Panc1 (cell line): ENCODE measurements at regions not wholly inside any gene's neighbourhood (a gene's known extent, or its start where the extent isn't known, plus 50 kb on each side); places are given as distances from the start of the nearest gene placed in this dataset.

ENCODE experiments used
- SIN3A ChIP-seq: IDR thresholded peaks from 2 replicates; pipeline ENCODE4 v1.6.1; 2012; ENCODE audit warnings: low read depth, mild to moderate bottlenecking, low read length, moderate library complexity, borderline replicate concordance; ENCODE audit not compliant: insufficient read depth
- TF ChIP-seq, protein P1 (sequence below): fragments of 450-650 bp; IDR thresholded peaks from 2 replicates; pipeline ENCODE4 v1.5.1; 2017; ENCODE audit warnings: mild to moderate bottlenecking

DNA sequence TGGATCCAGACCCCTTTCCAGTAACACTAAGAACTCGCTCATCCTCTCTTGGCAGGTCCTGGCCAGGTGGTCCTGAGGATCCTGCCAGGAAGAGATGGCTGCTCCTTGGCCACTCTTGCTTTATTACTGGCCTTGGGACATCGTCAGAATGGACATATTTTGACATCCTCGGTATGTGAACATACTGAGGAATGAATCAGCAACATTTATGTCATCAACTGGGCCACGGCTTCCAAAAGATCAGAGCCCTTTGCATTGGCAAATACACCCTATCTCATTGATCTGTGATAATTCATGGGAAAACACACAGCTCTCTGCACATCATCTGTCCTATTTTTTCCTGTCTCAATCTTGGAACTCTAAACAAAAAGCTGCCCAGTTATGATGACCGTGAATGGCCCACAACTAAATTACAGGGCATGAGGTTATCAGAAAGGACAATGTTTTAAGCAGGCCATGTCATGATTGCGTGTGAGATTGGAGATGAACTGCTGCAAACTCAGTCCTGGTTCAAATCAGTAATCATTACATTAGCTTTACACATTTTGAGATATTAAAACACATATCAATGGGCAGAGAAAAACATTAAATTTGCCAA lies 1325.8 kb downstream of the AACS start:
- TF ChIP-seq, protein P1, sequence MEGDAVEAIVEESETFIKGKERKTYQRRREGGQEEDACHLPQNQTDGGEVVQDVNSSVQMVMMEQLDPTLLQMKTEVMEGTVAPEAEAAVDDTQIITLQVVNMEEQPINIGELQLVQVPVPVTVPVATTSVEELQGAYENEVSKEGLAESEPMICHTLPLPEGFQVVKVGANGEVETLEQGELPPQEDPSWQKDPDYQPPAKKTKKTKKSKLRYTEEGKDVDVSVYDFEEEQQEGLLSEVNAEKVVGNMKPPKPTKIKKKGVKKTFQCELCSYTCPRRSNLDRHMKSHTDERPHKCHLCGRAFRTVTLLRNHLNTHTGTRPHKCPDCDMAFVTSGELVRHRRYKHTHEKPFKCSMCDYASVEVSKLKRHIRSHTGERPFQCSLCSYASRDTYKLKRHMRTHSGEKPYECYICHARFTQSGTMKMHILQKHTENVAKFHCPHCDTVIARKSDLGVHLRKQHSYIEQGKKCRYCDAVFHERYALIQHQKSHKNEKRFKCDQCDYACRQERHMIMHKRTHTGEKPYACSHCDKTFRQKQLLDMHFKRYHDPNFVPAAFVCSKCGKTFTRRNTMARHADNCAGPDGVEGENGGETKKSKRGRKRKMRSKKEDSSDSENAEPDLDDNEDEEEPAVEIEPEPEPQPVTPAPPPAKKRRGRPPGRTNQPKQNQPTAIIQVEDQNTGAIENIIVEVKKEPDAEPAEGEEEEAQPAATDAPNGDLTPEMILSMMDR, result no peak
- TF ChIP-seq SIN3A, result no peak
